ENCODE measurements at regions not wholly inside any gene's neighbourhood (a gene's known extent, or its start where the extent isn't known, plus 50 kb on each side); places are given as distances from the start of the nearest gene placed in this dataset.

- no peak for TF ChIP-seq REST (IDR thresholded peaks at IDR 0.05; ENCODE audit: unreplicated experiment)
- no peak for TF ChIP-seq JUNB (IDR thresholded peaks at IDR 0.05; ENCODE audit: unreplicated experiment)
- TF ChIP-seq EZH2 (IDR thresholded peaks at IDR 0.05; ENCODE audit: low read depth, unreplicated experiment) = no peak
- TF ChIP-seq CREB1 (CRISPR knock-in tag; IDR thresholded peaks at IDR 0.05; ENCODE audit: low read depth) = no peak
- no peak for TF ChIP-seq NANOG (IDR thresholded peaks at IDR 0.05; ENCODE audit: borderline replicate concordance)
- TF ChIP-seq STAT1 (IDR thresholded peaks at IDR 0.05; ENCODE audit: unreplicated experiment) = no peak
Observed at GRCh38 chr16:54402873-54403272, 116.3 kb upstream of the IRX3 start (continued).

- Histone ChIP-seq H3K4me1 (ENCODE audit: insufficient read depth) (no peaks in the 10 kb centered on the region), H3K4me2 (no peak overlapping the region), H4K20me1 (replicated peaks; ENCODE audit: insufficient read depth) (no peaks in the 10 kb centered on the region), H3K4me3 (no peak overlapping the region), H3F3A (replicated peaks; ENCODE audit: low read depth) (no peaks in the 10 kb centered on the region), H3K27me3 (ENCODE audit: insufficient read depth) (no peaks in the 10 kb centered on the region), H3K79me2 (replicated peaks; ENCODE audit: insufficient read depth) (no peaks in the 10 kb centered on the region), H3K36me3 (ENCODE audit: insufficient read depth) (no peaks in the 10 kb centered on the region), H2AFZ (no peak overlapping the region), H3K27ac (ENCODE audit: low read depth) (no peak overlapping the region), H3K9me2 (ENCODE audit: insufficient read depth) (no peaks in the 10 kb centered on the region)
- Mint-ChIP-seq H3K36me3 (ENCODE audit: low read depth) (no peaks in the 10 kb centered on the region), H3K27me3 (ENCODE audit: insufficient read depth, low read depth, poor library complexity) (peaks cover 7% of the 10 kb centered on the region), H3K9me3 (peaks cover 3% of the 10 kb centered on the region; the same call in 2 of the 3 replicates), H3K4me1 (no peaks in the 10 kb centered on the region), H3K27ac (no peak overlapping the region), H3K4me3 (no peak overlapping the region)
- TF ChIP-seq ETS1 (IDR thresholded peaks at IDR 0.05) (no peak), CREB1 (CRISPR knock-in tag; IDR thresholded peaks at IDR 0.05; ENCODE audit: low read depth) (no peak)
- no peak for ATAC-seq
- no peak for DNase-seq (ENCODE audit: low spot score)
Observed at GRCh38 chr16:54402270-54402669, 115.7 kb upstream of the IRX3 start.

GRCh38 chr16:54400261-54400660, 113.7 kb upstream of the IRX3 start:
- H4K20me1 ChIP-seq (replicated peaks; ENCODE audit: insufficient read depth) = no peaks in the 10 kb centered on the region
- H3K4me2 ChIP-seq = no peak overlapping the region
- H2AFZ ChIP-seq = no peak overlapping the region
- H3K27me3 ChIP-seq (ENCODE audit: insufficient read depth) = no peaks in the 10 kb centered on the region
- H3K79me2 ChIP-seq (replicated peaks; ENCODE audit: insufficient read depth) = no peaks in the 10 kb centered on the region
- no peak for ATAC-seq
- Mint-ChIP-seq H3K9me3 (no peaks in the 10 kb centered on the region; the same call in 2 of the 3 replicates), H3K4me3 (no peak overlapping the region), H3K36me3 (ENCODE audit: low read depth) (no peaks in the 10 kb centered on the region), H3K27ac (0 out of 2 replicates have a peak overlapping the region, but pooled peaks have one; percentile 5), H3K27me3 (ENCODE audit: insufficient read depth, low read depth, poor library complexity) (peaks cover 7% of the 10 kb centered on the region), H3K4me1 (no peaks in the 10 kb centered on the region)
- H3F3A ChIP-seq (replicated peaks; ENCODE audit: low read depth) = no peaks in the 10 kb centered on the region
- H3K9me2 ChIP-seq (ENCODE audit: insufficient read depth) = no peaks in the 10 kb centered on the region
- no peak overlapping the region for H3K27ac ChIP-seq (ENCODE audit: low read depth)
- no peak for DNase-seq (ENCODE audit: low spot score)
- H3K4me3 ChIP-seq = no peak overlapping the region
- no peaks in the 10 kb centered on the region for H3K4me1 ChIP-seq (ENCODE audit: insufficient read depth)
- no peaks in the 10 kb centered on the region for H3K36me3 ChIP-seq (ENCODE audit: insufficient read depth)
- no peak for TF ChIP-seq JUNB (IDR thresholded peaks at IDR 0.05; ENCODE audit: unreplicated experiment)
- TF ChIP-seq CREB1 (CRISPR knock-in tag; IDR thresholded peaks at IDR 0.05; ENCODE audit: low read depth) = no peak
- TF ChIP-seq POLR2AphosphoS5 (IDR thresholded peaks at IDR 0.05; ENCODE audit: low read depth) = no peak
- no peak for TF ChIP-seq REST (IDR thresholded peaks at IDR 0.05; ENCODE audit: unreplicated experiment)
- TF ChIP-seq EZH2 (IDR thresholded peaks at IDR 0.05; ENCODE audit: low read depth, unreplicated experiment) = no peak
- no peak for TF ChIP-seq STAT1 (IDR thresholded peaks at IDR 0.05; ENCODE audit: unreplicated experiment)
- no peak for TF ChIP-seq ZNF114 (CRISPR knock-in tag; IDR thresholded peaks at IDR 0.05)
- TF ChIP-seq ETS1 (IDR thresholded peaks at IDR 0.05) = no peak
- no peak for TF ChIP-seq ZNF331 (CRISPR knock-in tag; IDR thresholded peaks at IDR 0.05; ENCODE audit: low read depth)
